Bronchial epithelial cell (primary cell): ENCODE measurements at regions not wholly inside any gene's neighbourhood (a gene's known extent, or its start where the extent isn't known, plus 50 kb on each side); places are given as distances from the start of the nearest gene placed in this dataset.

ENCODE experiments used
- DNase-seq: peaks from one replicate; pipeline ENCODE4 v3.0.0-alpha.2; 2010; ENCODE audit warnings: low read depth
- FAIRE-seq: peaks from 2 replicates; lab custom pipeline; 2011; peaks lifted over from hg19 to GRCh38; lab: Jason Lieb, UNC
- H3K27me3 ChIP-seq: 2 replicates; pipeline ENCODE4 v1.5.1; 2011; ENCODE audit warnings: low read length; ENCODE audit not compliant: control insufficient read depth, insufficient read depth
- H3K36me3 ChIP-seq: 2 replicates; pipeline ENCODE4 v1.5.1; 2011; ENCODE audit warnings: low read length; ENCODE audit not compliant: control insufficient read depth, insufficient read depth
- H3K4me3 ChIP-seq: 2 replicates; pipeline ENCODE4 v1.5.1; 2011; ENCODE audit warnings: mild to moderate bottlenecking, low read depth, low read length, control low read depth
- CTCF ChIP-seq: IDR thresholded peaks from 2 replicates; pipeline ENCODE4 v1.5.1; 2011; ENCODE audit warnings: mild to moderate bottlenecking, moderate library complexity, low read length, control low read depth, inconsistent platforms; ENCODE audit not compliant: insufficient read depth, severe bottlenecking

GRCh38 chr11:45444796-45445195 lies 158.7 kb upstream of the SYT13 start:
- Histone ChIP-seq H3K36me3 (no peaks in the 10 kb centered on the region), H3K4me3 (no peak overlapping the region), H3K27me3 (no peaks in the 10 kb centered on the region)
- FAIRE-seq (peak; percentile 72), DNase-seq (peak; percentile 62)
- no peak for TF ChIP-seq CTCF

GRCh38 chr11:45440111-45440510 lies 154.0 kb upstream of the SYT13 start:
- TF ChIP-seq CTCF, result no peak
- DNase-seq (no peak), FAIRE-seq (no peak)
- no peaks in the 10 kb centered on the region for H3K36me3 ChIP-seq
- no peak overlapping the region for H3K4me3 ChIP-seq
- H3K27me3 ChIP-seq, result no peaks in the 10 kb centered on the region

GRCh38 chr11:45436966-45437365 lies 150.8 kb upstream of the SYT13 start:
- DNase-seq (peak; percentile 13), FAIRE-seq (no peak)
- Histone ChIP-seq H3K36me3 (no peaks in the 10 kb centered on the region), H3K4me3 (no peak overlapping the region), H3K27me3 (no peaks in the 10 kb centered on the region)
- no peak for TF ChIP-seq CTCF

GRCh38 chr11:45436118-45436517 lies 150.0 kb upstream of the SYT13 start:
- no peak for DNase-seq
- Histone ChIP-seq H3K4me3 (no peak overlapping the region), H3K27me3 (no peaks in the 10 kb centered on the region), H3K36me3 (no peaks in the 10 kb centered on the region)
- FAIRE-seq, result no peak
- TF ChIP-seq CTCF, result no peak

- no peaks in the 10 kb centered on the region for H3K36me3 ChIP-seq
- no peak overlapping the region for H3K4me3 ChIP-seq
- no peak for TF ChIP-seq CTCF
- no peak for DNase-seq
- FAIRE-seq, result no peak
- no peaks in the 10 kb centered on the region for H3K27me3 ChIP-seq
Measured at GRCh38 chr11:45435706-45436105, 149.6 kb upstream of the SYT13 start.

- FAIRE-seq, result no peak
- Histone ChIP-seq H3K4me3 (no peak overlapping the region), H3K27me3 (no peaks in the 10 kb centered on the region), H3K36me3 (no peaks in the 10 kb centered on the region)
- DNase-seq, result no peak
- TF ChIP-seq CTCF, result no peak
Measured at GRCh38 chr11:45432910-45433309, 146.8 kb upstream of the SYT13 start.
